CD1c-positive myeloid dendritic cell (primary cell): ENCODE measurements at regions not wholly inside any gene's neighbourhood (a gene's known extent, or its start where the extent isn't known, plus 50 kb on each side); places are given as distances from the start of the nearest gene placed in this dataset.
"Not testable (repeated sequence)": the region's sequence is repeated elsewhere in the genome, so short reads cannot be mapped to it uniquely, and the experiment has no call there.

Experiments
- DNase-seq: peaks from one replicate; pipeline ENCODE4 v3.0.0-alpha.2; 2016; ENCODE audit errors: extremely low spot score

DNA sequence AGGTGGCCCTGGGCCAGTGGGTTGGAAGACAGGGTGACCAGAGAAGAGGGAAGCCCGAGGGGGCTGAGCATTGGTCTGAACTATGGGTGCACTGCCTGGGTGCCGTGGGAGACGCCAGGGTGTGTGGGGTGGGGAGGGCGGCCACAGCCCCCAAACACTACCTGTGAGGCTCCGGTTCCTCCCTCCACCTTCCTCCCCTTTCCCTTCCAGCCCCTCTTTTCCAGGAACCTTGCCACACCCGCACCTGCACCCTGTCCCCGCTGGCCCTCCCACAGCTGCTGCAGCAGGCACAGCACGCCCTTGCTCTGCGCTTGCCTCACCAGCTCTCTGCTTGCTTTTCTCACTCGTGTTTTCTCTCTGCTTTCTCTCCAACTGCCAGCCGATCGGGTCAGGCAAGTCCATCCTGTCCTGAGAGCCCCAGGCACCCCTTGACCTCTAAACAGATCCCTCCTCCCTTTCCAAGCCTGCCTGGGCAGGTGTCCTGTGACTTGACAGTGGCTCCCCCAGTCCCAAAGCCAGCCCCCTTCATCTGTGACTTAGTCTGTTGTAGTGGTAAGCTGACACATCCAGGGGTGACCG is 193.7 kb downstream of the MSX2 start:
- DNase-seq: no peak

DNA sequence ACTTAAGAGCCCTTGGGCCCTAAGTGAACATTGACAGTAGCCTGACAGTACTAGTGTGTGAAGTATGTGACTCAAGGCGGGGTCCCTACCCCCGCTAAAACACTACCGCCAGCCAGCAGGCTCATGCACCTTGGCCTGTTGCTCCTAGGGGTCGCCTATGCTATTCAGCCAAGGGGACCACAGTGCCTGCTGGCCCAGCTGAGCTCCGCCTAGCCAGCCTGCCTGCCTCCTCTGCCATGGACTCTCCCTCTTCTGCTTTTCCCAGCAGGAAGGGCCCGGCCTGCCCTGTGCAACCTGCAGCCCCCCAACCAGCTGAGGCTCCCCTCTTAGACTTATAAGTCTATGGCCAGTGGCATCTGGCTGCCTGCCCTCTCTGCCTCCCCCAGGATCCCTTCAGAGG is 193.1 kb downstream of the MSX2 start:
- not testable (repeated sequence) for DNase-seq

DNA sequence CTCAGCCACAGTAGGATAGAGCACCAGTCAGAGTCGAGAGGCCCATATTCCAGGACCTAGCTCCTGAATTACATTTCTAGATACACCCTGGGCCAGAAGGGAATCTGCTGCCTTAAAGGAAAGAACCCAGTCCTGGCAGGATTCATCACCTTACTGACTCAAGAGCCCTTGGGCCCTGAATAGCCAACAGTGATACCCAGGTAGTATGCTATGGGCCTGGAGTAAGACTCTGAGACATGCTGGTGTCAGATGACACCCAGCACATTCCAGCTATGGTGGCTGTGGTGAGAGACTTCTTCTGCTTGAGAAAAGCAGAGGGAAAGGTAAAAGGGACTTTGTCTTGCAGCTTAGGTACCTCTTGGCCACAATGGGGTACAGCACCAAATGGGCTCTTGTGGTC is 192.5 kb downstream of the MSX2 start:
- DNase-seq: not testable (repeated sequence)

DNA sequence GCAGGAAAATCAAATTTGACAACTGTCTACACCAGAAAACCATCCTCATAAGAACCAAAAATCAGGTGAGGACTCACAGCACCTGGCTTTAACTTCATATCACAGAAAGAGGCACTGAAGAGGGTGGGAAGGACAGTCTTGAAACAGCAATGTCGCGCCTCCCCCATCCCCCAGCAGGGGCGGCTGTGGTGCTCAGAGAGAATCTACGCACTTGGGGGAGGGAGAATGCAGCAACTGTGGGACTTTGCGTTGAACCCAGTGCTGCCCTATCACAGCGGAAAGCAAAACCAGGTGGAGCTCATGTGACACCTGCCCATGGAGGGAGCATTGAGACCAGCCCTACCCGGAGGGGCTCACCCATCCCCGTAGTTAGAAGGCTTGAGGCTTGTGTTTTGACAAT is 191.8 kb downstream of the MSX2 start:
- no peak for DNase-seq

DNA sequence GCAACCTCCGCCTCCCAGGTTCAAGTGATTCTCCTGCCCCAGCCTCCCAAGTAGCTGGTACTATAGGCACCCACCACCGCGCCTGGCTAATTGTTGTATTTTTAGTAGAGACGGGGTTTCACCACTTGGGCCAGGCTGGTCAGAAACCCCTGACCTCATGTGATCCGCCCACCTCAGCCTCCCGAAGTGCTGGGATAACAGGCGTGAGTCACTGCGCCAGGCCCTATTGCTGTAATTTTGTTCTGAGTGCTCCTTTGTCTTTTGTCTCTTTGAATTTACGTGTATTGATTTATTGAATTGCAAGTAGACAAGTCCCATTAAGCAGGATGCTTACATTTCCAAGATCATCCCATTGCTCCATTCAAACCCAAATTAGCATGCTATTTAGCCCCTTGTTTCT is 186.7 kb downstream of the MSX2 start:
- DNase-seq: no peak

DNA sequence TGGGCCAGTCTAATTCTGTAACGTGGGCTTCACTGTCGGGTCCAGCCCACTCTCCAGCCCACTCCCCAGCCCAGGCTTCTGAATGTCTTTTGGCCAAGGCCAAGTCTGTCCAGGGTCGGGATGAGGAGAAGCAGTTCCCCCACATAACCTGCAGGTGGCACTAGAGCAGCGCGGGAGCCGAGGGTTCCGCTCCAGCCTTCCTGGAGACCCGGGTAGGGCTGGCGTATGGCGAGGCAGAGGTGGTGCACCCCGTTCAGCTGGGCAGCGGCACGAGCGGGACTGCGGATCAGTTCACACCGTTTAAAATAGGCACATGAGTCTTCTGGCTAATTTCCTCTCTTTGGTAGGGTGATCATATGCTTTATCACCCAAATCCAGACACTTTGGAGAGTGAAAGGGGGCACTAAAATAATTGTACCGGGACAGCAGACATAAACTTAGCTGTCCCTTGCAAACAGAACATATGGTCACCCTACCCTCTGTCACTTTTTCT is 185.9 kb downstream of the MSX2 start:
- DNase-seq: peak; percentile 53

DNA sequence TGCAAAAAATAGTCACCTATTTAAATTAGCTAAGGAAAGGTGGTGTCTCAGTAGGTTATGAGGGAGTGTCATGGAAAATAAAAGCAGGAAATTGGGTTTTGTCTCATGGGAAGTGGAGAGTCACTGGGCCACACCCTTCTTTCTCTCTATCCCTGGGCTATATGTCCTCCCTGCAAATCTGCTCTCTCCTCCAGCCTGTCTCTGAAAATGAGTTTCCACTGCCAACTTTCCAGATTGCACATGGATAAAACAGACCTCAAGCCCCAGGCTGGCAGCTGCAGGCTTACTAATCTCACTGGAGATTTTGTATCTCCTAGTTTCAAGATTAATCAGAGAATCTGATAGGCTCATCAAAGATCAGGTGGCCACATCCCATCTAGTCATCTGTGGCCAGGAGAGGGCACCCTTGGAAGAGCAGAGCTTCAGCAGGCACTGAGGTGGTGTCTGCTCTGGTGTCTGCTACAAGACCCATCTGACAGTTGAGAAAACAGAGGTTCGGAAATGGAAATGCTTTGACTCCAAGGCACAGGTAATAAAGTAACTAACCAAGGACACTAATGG is 178.9 kb downstream of the MSX2 start:
- no peak for DNase-seq

DNA sequence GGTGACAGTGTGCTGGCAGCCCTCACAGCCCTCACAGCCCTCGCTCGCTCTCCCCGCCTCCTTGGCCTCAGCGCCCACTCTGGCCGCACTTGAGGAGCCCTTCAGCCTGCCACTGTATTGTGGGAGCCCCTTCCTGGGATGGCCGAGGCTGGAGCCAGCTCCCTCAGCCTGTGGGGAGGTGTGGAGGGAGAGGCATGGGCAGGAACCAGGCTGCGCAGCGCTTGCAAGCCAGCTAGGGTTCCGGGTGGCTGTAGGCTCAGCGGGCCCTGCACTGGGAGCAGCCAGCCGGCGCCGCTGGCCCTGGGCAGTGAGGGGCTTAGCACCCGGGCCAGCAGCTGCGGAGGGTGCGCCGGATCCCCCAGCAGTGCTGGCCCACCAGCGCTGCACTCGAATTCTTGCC is 177.0 kb downstream of the MSX2 start:
- no peak for DNase-seq

DNA sequence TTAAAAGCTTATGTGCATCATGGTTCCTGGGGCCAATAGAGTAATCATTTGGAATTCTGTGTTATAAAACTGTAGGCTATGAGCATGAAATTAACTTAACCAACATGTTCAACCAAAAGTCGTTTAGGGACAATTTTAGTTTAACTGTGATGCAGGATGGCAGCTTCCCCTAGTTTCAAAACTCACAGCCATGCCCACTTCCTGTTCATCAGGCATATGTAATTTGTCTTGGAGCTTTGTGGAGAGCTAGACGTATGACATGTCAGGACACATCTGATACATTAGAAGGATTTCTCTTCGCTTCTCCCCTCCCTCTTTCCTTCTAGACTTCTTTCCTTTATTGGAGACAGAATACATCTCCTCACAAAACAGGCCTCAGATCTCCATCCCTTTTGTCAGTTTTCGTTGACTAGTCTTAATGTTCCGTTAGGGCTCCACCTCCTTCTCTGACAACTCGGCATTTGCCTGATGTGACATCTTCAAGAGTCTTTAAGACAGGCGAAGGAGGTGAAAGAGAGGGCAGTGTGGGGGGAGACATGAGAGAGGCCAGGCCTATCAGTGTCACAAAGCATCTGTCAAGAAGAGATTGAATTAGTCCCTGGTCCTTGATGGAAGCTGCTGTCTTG is 176.0 kb downstream of the MSX2 start:
- no peak for DNase-seq

DNA sequence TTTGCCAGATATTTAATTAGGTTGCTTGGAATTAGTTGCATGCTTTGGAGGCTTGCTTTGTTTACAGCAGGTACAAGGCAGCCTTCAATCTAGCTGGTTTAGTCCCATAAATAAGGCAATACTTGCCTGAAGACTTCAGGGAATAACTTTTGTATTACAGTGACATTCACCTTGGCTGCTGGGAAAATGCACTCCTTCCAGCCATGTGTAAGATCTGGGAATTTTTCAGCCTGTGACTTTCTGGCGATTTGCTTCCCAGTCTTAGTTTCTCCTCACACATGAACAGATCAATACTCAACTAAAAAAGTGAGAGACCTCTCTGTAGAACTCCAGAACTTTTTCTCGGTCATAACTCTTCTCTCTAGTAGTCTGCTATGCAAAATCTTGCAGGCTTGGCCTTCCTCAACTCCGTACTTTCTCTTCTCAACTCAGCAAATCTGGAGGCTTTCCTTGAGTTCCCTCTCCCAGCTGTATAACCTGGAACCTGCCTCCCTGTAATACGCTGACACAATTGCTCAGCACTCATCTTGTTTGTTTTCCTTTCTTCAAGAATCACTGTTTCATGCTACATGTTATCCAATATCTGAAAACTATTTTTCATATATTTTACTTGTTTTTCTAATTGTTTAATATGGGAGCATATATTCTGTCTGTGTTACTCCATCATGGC is 173.0 kb downstream of the MSX2 start:
- DNase-seq: no peak

DNA sequence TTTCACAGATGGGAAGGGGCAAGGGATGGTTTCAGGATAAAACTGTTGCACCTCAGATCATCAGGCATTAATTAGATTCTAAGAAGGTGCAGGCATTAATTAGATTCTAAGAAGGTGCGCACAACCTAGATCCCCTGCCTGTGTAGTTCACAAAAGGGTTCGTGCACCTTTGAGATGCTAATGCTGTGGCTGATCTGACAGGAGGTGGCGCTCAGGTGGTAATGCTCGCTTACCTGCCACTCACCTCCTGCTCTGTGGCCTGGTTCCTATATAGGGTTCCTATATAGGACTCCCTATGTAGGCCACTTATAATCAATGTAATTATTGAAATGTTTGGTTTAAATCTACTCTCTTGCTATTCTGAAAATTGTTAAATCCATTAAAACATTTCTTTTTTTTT is 171.0 kb downstream of the MSX2 start:
- no peak for DNase-seq

DNA sequence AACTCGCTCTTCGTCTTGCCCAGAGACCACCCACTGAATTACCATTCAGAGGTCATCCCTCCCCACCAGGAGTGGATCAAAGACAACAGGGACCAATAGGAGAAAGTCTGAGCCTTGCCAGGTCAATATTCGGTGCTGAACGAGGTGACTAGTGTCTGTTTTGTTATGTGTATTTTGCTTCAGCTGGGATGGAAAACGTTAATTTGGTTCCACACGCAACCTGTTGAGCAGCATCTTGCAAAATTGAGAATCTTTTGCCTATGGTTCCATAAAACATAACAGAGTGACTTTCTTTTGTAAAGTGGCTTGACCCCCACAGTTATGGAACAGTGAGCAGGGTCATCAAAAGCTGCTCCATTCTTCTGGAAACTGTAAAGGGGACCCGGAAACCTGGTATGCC is 168.4 kb downstream of the MSX2 start:
- DNase-seq: no peak

DNA sequence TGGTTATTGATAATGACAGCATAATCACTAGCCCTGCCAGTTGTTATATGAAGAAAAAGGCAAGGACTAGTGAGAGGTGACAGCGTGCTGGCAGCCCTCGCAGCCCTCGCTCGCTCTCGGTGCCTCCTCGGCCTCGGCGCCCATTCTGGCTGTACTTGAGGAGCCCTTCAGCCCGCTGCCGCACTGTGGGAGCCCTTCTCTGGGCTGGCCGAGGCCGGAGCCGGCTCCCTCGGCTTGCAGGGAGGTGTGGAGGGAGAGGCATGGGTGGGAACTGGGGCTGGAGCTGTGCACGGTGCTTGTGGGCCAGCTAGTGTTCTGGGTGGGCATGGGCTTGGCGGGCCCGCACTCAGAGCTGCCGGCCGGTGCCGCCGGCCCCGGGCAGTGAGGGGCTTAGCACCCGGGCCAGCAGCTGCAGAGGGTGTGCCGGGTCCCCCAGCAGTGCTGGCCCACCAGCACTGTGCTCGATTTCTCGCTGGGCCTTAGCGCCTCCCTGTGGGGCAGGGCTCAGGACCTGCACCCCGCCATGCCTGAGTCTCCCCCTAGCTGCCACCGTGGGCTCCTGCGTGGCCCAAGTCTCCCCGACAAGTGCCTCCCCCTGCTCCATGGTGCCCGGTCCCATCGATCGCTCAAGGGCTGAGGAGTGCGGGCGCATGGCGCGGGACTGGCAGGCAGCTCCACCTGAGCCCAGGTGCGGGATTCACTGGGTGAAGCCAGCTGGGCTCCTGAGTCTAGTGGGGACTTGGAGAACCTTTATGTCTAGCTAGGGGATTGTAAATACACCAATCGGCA is 156.2 kb downstream of the MSX2 start:
- not testable (repeated sequence) for DNase-seq

DNA sequence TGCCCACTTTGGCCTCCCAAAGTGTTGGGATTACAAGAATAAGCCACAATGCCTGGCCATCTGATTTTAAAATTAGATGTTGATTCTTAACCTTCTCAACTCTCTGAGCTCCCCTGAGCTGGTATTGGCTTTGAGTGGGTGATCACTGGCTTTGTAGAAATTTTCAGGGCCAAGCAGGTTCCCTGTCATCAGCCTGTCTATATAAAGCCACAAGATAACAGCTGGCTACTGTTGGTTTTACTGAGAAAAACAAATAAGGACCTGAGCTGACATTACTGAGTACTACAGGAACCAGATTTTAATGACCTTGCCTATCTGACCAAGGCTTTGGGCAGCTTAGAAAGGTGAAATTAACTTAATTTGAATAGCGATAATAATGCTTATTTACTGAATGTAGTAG is 153.6 kb downstream of the MSX2 start:
- DNase-seq: no peak

DNA sequence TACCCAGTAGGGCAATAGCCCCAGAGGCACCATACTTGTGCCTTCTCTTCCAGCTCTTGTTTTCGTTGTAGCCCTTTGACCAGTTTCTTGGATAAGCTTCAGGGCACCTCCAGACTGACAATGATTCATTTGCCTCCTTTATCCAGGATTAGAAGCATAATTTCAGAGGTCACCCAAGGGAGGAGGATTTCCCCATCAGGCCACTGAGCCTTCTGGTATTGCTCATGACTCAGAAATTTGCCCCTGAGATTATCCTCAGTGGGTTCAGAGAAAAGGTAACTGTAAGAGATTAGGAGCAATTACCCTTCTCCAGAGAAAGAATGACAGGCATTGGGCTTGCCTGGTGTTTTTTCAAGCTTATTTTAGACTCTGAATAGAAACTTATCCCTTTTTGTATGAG is 147.9 kb downstream of the MSX2 start:
- no peak for DNase-seq

DNA sequence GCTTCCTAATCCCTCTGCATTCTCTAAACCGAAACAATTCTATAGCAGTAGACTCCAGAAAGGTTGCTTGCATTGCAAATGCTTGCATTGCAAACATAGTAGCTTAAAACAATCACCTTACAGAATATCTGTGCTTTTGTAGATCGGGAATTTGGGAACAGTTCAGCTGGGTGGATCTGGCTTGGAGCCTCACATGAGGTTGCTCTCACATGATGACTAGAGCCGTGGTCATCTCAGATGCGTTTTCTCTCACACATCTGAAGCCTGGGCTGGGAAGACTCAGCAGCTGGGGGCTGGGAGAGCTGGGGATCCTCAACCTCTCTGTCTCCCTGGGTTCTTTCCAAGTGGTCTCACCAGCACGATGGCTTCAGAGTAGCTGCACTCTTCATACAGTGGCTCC is 127.8 kb downstream of the MSX2 start:
- DNase-seq: no peak

DNA sequence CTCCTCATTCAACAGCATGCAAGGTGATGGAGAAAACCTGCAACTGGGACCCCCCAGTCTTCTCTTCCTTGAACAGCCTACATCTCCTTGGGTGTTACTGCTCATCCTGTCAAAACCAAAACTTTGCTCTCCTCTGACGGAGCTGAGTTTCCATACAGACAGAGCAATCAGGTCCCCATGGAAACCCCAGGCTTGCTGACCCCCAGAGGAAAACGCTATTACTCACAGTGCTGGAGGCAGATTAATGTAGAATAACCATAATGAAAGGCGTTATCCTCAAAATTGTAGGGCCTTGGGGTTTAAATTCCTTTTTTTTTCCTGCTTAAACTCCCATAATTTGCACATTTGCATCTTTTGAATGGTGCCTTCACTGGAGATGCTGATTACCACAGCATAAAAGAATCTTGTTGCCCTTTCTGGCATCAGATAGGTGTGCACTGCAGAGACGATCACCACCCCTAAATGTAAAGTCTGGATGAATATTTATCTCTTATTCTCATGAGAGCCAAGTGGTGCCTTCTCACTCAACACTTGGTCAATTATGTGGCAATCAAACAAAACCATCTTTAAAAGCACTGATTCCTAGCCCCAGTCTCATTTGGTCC is 126.3 kb downstream of the MSX2 start:
- no peak for DNase-seq

DNA sequence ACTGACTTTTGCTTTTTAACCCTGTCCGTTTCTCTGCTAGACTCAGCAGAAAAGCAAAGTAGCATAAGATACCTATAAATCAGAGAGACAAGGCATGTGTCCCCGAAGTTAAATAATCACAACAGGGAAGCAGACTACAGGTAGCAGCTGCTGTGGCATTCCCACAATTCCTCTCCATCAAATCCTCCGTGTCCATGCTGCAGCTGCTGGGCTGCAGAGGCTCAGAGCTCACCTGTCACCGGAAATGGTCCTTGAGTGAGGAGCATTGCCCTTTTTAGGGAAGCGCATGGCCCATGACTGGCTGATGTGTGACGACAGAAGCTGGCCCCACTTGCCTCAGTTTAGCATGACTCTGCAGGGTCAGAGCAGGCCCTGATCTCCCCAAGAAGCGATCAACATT is 125.0 kb downstream of the MSX2 start:
- no peak for DNase-seq

DNA sequence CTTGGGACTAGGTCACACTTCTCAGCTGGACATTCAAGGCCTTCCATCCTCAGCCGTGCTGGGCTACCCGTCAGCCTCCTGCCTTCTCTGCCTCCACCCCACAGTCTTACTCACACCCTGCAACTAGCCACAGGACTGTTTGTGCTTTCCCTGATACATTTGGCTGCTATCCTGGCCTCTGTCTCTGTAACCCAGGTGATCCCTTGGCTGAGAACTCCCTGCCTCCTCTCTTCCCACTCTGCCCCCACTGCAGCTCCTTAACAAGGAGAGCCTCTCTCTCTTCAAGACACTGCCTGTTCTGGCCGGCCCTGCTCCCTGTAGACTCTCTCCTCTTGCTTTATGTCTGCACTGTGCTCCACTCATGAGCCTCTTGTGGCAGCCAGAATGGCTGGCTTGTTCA is 120.6 kb downstream of the MSX2 start:
- DNase-seq: no peak

DNA sequence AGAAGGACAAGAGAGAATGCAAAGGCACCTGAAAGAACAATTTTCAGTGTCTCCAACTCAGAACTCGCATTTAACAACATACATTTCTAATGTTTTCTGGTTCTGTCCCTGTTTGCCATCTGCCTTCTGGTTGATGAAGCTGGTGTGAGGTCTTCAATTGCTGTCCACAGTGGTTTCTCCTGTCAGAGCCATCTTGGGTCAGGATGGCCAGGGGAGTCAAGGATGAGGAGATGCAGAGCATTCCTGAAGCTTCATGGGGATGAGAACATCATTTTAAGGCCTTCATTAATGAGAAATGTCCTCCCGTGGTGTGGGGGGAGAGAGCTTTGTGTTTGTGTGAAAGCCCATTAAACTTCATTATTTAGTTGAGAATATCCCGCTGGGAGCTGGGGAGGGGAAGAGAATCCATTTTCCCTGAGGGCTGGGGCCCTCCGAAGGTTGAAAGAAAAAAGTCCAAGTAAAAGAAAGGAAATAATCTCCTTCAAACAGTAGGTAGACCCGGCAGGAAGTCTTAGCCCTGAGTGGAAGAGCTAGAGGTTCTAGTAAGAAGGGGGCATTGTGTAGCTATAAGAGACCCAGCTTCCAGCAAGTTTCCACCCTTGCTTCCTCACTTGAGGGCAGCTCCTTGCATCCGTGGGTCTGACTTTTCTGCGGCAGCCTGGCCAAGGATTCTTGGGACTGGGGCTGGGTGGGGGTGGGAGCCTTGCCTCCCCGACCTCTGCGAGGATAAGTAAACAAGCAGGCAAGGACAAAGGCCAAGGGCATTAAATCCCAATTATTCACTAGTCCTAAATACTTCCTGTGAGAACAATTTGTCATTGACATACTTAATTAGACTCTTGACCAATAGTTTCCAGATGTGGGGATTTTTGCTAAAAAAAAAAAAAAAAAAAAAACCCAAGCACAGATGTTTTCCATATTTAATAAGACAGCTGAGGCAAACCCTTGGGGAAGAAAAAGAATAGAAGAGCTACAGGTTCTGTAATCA is 119.2 kb downstream of the MSX2 start:
- no peak for DNase-seq

DNA sequence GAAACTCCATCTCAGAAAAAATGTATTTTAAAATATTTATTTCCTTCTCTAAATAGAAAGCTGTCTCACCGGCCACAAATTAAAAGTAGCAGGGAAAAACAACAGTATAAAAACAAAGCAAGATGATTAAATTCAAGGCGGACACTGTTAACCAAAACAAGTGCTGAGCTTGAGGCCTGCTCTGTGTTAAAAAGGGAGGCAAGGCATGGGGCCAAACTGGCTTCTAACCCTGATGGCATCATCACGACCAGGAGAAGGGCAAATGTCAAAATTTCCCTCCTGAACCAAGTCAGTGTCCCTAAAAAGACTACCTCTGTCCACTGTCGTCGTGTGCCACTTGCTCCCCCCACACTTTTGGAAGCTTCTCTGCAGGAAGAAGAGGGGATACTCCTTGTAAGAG is 116.1 kb downstream of the MSX2 start:
- DNase-seq: no peak
